ENCODE measurements at regions not wholly inside any gene's neighbourhood (a gene's known extent, or its start where the extent isn't known, plus 50 kb on each side); places are given as distances from the start of the nearest gene placed in this dataset.

GRCh38 chr13:109285586-109285985 is 500.8 kb downstream of the IRS2 start:
- Mint-ChIP-seq H3K36me3 (ENCODE audit: insufficient read depth in 1 of 3, low read depth in 3 of 3) (peaks cover 0 to 4% (median 0%) of the 10 kb centered on the region in 3 experiments; a peak in 2 of 7 replicates), H3K4me1 (peaks cover 0 to 12% of the 10 kb centered on the region in 2 experiments; a peak in 2 of 4 replicates), H3K27ac (no peak overlapping the region), H3K9me3 (no peaks in the 10 kb centered on the region; a peak in 1 of 5 replicates), H3K4me3 (no peak overlapping the region), H3K27me3 (ENCODE audit: low read depth) (no peaks in the 10 kb centered on the region)
- H4K5ac ChIP-seq (ENCODE audit: insufficient read length, low read depth, low read length) = no peak overlapping the region
- no peak overlapping the region for H2BK15ac ChIP-seq (ENCODE audit: low read depth, low read length)
- no peak overlapping the region for H4K91ac ChIP-seq (ENCODE audit: insufficient read length, low read depth, low read length)
- no peak overlapping the region for H2BK5ac ChIP-seq (ENCODE audit: insufficient read length, low read length)
- no peaks in the 10 kb centered on the region for H3K79me1 ChIP-seq (ENCODE audit: insufficient read depth, low read depth, low read length, poor library complexity, severe bottlenecking)
- no peaks in the 10 kb centered on the region for H3K79me2 ChIP-seq (ENCODE audit: insufficient read depth, low read length)
- H3K27me3 ChIP-seq (ENCODE audit: insufficient read depth, low read length) = no peaks in the 10 kb centered on the region
- no peak overlapping the region for H3K4me2 ChIP-seq (ENCODE audit: insufficient read depth, insufficient read length, low read length)
- no peak overlapping the region for H2AFZ ChIP-seq (ENCODE audit: low read length)
- no peak overlapping the region for H2BK12ac ChIP-seq (ENCODE audit: insufficient read length, low read depth, low read length)
- no peak overlapping the region for H3K18ac ChIP-seq (ENCODE audit: insufficient read length, low read depth, low read length)
- no peak overlapping the region for H2BK120ac ChIP-seq (ENCODE audit: low read depth, low read length, poor library complexity, severe bottlenecking)
- no peaks in the 10 kb centered on the region for H3K4me1 ChIP-seq (ENCODE audit: insufficient read depth, low read length)
- no CpG with 5 or more reads among the region's 2 CpGs for WGBS (ENCODE audit: extremely low coverage, insufficient read length, low lambda C conversion rate)
- no peak overlapping the region for H3K14ac ChIP-seq (ENCODE audit: insufficient read depth, low read length)
- H3K4ac ChIP-seq (ENCODE audit: low read depth, low read length) = no peak overlapping the region
- DNase-seq = no peak
- no peak overlapping the region for H2BK20ac ChIP-seq (ENCODE audit: low read depth, low read length, poor library complexity, severe bottlenecking)
- H3K56ac ChIP-seq (ENCODE audit: insufficient read length, low read depth, low read length) = no peak overlapping the region
- no peak for TF ChIP-seq CTCF (conservative IDR thresholded peaks at IDR 0.05)
- H3K27ac ChIP-seq (ENCODE audit: insufficient read length, low read depth, low read length) = no peak overlapping the region
- H2AK5ac ChIP-seq (ENCODE audit: insufficient read length, low read length) = no peak overlapping the region
- no peak overlapping the region for H3K9ac ChIP-seq (ENCODE audit: extremely low read depth, insufficient read length, low read length)
- no peaks in the 10 kb centered on the region for H3K9me3 ChIP-seq (ENCODE audit: control insufficient read depth, low read depth, low read length)
- no peaks in the 10 kb centered on the region for H3K23me2 ChIP-seq (ENCODE audit: insufficient read length, low read depth, low read length, poor library complexity, severe bottlenecking)
- no peak overlapping the region for H3K23ac ChIP-seq (ENCODE audit: insufficient read length, low read depth, low read length)
- H4K20me1 ChIP-seq (ENCODE audit: control insufficient read depth, insufficient read depth, insufficient read length) = no peaks in the 10 kb centered on the region
- no peak overlapping the region for H4K8ac ChIP-seq (replicated peaks; ENCODE audit: insufficient read length, low read depth, low read length)
- H3T11ph ChIP-seq (ENCODE audit: low read length) = no peak overlapping the region

Data from H9 (cell line).